DOHH2 (cell line): ENCODE measurements at regions not wholly inside any gene's neighbourhood (a gene's known extent, or its start where the extent isn't known, plus 50 kb on each side); places are given as distances from the start of the nearest gene placed in this dataset.

Source experiments
- CTCF ChIP-seq: fragments of 200-600 bp; sonication (generic); IDR thresholded peaks from one replicate; pipeline ENCODE4 v1.5.1; 2014; ENCODE audit warnings: antibody characterized with exemption, mild to moderate bottlenecking, low read depth, low read length; ENCODE audit not compliant: poor library complexity, severe bottlenecking
- EZH2phosphoT487 ChIP-seq: fragments of 200-600 bp; sonication (generic); IDR thresholded peaks from 2 replicates; pipeline ENCODE4 v1.6.1; 2017; ENCODE audit warnings: borderline replicate concordance, mild to moderate bottlenecking, antibody characterized with exemption, low read length, moderate library complexity, mixed read lengths

- TF ChIP-seq EZH2phosphoT487, result no peak
- no peak for TF ChIP-seq CTCF
These were observed 284.2 kb upstream of the F9 start for GRCh38 chrX:139246295-139246694.
